K562 (cell line): ENCODE measurements at regions not wholly inside any gene's neighbourhood (a gene's known extent, or its start where the extent isn't known, plus 50 kb on each side); places are given as distances from the start of the nearest gene placed in this dataset.

Experiments
- BCOR ChIP-seq: fragments of 450-650 bp; IDR thresholded peaks from 2 replicates; pipeline ENCODE4 v1.6.1; 2016
- CBX3 ChIP-seq, 2 experiments: IDR thresholded peaks; 1 replicate in 1 of 2; 2 replicates in 1 of 2; pipeline ENCODE4 v1.6.1; 2012; ENCODE audit warnings: inconsistent platforms in 2 of 2, low read length in 2 of 2, borderline replicate concordance in 1 of 2, control low read depth in 1 of 2
- CBX8 ChIP-seq: fragments of 200-600 bp; sonication (generic); IDR thresholded peaks from 2 replicates; pipeline ENCODE4 v1.6.1; 2012; ENCODE audit warnings: borderline replicate concordance, mixed run types, low read depth, mild to moderate bottlenecking, moderate library complexity, mixed read lengths, low read length, control low read depth, inconsistent platforms; ENCODE audit not compliant: poor library complexity, severe bottlenecking; ENCODE audit errors: extremely low read depth
- CSDE1 ChIP-seq, 2 experiments: fragments of 450-650 bp; IDR thresholded peaks; 2 replicates each; pipeline ENCODE4 v1.6.1; 2016; ENCODE audit warnings: mild to moderate bottlenecking in 1 of 2
- EHMT2 ChIP-seq: fragments of 450-650 bp; IDR thresholded peaks from 2 replicates; pipeline ENCODE4 v1.6.1; 2018; ENCODE audit warnings: antibody characterized with exemption
- FOXA3 ChIP-seq, 2 experiments: fragments of 450-650 bp in 1 of 2; sonication (generic) in 1 of 2; formaldehyde crosslinking; IDR thresholded peaks in 1 of 2; conservative IDR thresholded peaks in 1 of 2; 2 replicates each; pipeline versions ENCODE4 v1.4.0 to v1.8.0; 2020 to 2022; ENCODE audit warnings: mild to moderate bottlenecking in 2 of 2, missing genetic modification reagents in 1 of 2
- HDAC2 ChIP-seq: fragments of 450-650 bp; IDR thresholded peaks from 2 replicates; pipeline ENCODE4 v1.6.1; 2016; ENCODE audit warnings: mild to moderate bottlenecking
- JUNB ChIP-seq: fragments of 450-650 bp; formaldehyde crosslinking; conservative IDR thresholded peaks from 2 replicates; pipeline ENCODE4 v1.4.0; 2020; ENCODE audit warnings: mild to moderate bottlenecking
- KDM4B ChIP-seq, 2 experiments: fragments of 450-650 bp in 1 of 2; sonication (generic) in 1 of 2; IDR thresholded peaks; 2 replicates each; pipeline ENCODE4 v1.6.1; 2016 to 2017; ENCODE audit warnings: borderline replicate concordance in 2 of 2, antibody characterized with exemption in 1 of 2, low read depth in 1 of 2, mild to moderate bottlenecking in 1 of 2
- NFIC ChIP-seq: fragments of 450-650 bp; IDR thresholded peaks from 2 replicates; pipeline ENCODE4 v1.6.1; 2017; ENCODE audit warnings: mild to moderate bottlenecking, inconsistent platforms
- SNRNP70 ChIP-seq: fragments of 200-400 bp; formaldehyde crosslinking; optimal IDR thresholded peaks from 2 replicates; pipeline ENCODE3; 2017; ENCODE audit warnings: low read depth, low read length
- STAT5B ChIP-seq: fragments of 250-450 bp; sonication (Bioruptor Pico); IDR thresholded peaks from 2 replicates; pipeline ENCODE4 v1.8.0; 2021; ENCODE audit warnings: mild to moderate bottlenecking, inconsistent platforms
- TEAD4 ChIP-seq, 2 experiments: sonication (generic) in 1 of 2; formaldehyde crosslinking in 1 of 2; IDR thresholded peaks; 2 replicates each; pipeline versions ENCODE4 v1.6.1 to v1.8.0; 2012 to 2022; ENCODE audit warnings: borderline replicate concordance in 1 of 2, inconsistent platforms in 1 of 2, low read length in 1 of 2, mild to moderate bottlenecking in 1 of 2, missing genetic modification reagents in 1 of 2
- ZNF175 ChIP-seq: fragments of 200-800 bp; sonication (Bioruptor generic); IDR thresholded peaks from 2 replicates; pipeline ENCODE4 v1.6.1; 2016; ENCODE audit warnings: low read depth, mild to moderate bottlenecking, missing genetic modification characterization, missing compliant biosample characterization
- ZNF217 ChIP-seq: sonication (generic); formaldehyde crosslinking; IDR thresholded peaks from 2 replicates; pipeline ENCODE4 v1.8.0; 2022; ENCODE audit warnings: mild to moderate bottlenecking, missing genetic modification reagents
- ZNF24 ChIP-seq: fragments of 450-650 bp; IDR thresholded peaks from 2 replicates; pipeline ENCODE4 v1.6.1; 2016
- ZNF431 ChIP-seq: sonication (generic); formaldehyde crosslinking; IDR thresholded peaks from 2 replicates; pipeline ENCODE4 v1.8.0; 2022; ENCODE audit warnings: mild to moderate bottlenecking, missing genetic modification reagents
- ZNF79 ChIP-seq: fragments of 250-450 bp; sonication (Bioruptor Pico); IDR thresholded peaks from 2 replicates; pipeline ENCODE4 v1.4.0; 2020; ENCODE audit warnings: low read depth, mild to moderate bottlenecking, moderate library complexity
- TF ChIP-seq, protein P1 (sequence below): IDR thresholded peaks from 3 replicates; pipeline ENCODE4 v1.6.1; 2011; ENCODE audit warnings: borderline replicate concordance, mild to moderate bottlenecking, moderate library complexity; ENCODE audit not compliant: insufficient read length; ENCODE audit errors: extremely low read depth
- TF ChIP-seq, protein P2 (sequence below): fragments of 450-650 bp; IDR thresholded peaks from 2 replicates; pipeline ENCODE4 v1.6.1; 2018; ENCODE audit warnings: mild to moderate bottlenecking, low read depth; ENCODE audit not compliant: partially characterized antibody
- TF ChIP-seq, protein P3 (sequence below): fragments of 450-650 bp; IDR thresholded peaks from 2 replicates; pipeline ENCODE4 v1.6.1; 2017; ENCODE audit warnings: antibody characterized with exemption, mild to moderate bottlenecking

DNA sequence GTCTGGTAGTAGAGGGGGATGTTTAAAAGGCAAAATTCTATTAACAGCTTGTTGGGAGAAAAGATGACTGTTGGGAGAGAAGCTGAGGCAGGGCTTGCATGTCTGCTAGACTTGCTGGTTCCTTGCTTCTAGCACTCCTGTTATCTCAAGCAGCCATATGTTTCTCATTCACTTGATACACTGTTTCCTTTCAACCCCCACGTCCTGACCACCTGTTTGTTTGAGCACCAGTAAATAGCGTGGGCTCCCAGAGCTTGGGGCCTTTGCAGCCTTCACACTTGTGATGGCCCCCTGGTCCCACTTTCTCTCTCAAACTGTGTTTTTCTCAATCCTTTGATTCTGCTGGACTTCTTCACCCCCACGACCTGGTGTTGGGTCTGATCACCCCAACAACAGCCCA, 111.7 kb upstream of the TMEM161B start (continued):
- TF ChIP-seq, protein P1, sequence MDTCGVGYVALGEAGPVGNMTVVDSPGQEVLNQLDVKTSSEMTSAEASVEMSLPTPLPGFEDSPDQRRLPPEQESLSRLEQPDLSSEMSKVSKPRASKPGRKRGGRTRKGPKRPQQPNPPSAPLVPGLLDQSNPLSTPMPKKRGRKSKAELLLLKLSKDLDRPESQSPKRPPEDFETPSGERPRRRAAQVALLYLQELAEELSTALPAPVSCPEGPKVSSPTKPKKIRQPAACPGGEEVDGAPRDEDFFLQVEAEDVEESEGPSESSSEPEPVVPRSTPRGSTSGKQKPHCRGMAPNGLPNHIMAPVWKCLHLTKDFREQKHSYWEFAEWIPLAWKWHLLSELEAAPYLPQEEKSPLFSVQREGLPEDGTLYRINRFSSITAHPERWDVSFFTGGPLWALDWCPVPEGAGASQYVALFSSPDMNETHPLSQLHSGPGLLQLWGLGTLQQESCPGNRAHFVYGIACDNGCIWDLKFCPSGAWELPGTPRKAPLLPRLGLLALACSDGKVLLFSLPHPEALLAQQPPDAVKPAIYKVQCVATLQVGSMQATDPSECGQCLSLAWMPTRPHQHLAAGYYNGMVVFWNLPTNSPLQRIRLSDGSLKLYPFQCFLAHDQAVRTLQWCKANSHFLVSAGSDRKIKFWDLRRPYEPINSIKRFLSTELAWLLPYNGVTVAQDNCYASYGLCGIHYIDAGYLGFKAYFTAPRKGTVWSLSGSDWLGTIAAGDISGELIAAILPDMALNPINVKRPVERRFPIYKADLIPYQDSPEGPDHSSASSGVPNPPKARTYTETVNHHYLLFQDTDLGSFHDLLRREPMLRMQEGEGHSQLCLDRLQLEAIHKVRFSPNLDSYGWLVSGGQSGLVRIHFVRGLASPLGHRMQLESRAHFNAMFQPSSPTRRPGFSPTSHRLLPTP, result no peak
- TF ChIP-seq BCOR (no peak), CBX3 (IDR thresholded peaks at IDR 0.05; ENCODE audit: borderline replicate concordance in 1 of 2, low read length in 2 of 2) (peak in 1 of 2 experiments; percentile 20; a peak in 1 of 3 replicates), ZNF175 (CRISPR knock-in tag) (no peak), SNRNP70 (no peak), KDM4B (IDR thresholded peaks at IDR 0.05; ENCODE audit: borderline replicate concordance in 2 of 2, low read depth in 1 of 2) (no peak), TEAD4 (IDR thresholded peaks at IDR 0.05; ENCODE audit: low read length) (peak; percentile 68), TEAD4 (CRISPR knock-in tag; IDR thresholded peaks at IDR 0.05; ENCODE audit: borderline replicate concordance) (no peak), FOXA3 (CRISPR knock-in tag; conservative IDR thresholded peaks at IDR 0.05 in 1 of 2, IDR thresholded peaks at IDR 0.05 in 1 of 2) (peak in 1 of 2 experiments; percentile 35; a peak in 1 of 4 replicates), STAT5B (no peak), ZNF217 (CRISPR knock-in tag) (no peak), ZNF24 (no peak), EHMT2 (no peak), CSDE1 (IDR thresholded peaks at IDR 0.05) (no peak), NFIC (0 out of 2 replicates have a peak, but pooled peaks have one; percentile 9), CBX8 (no peak), ZNF431 (CRISPR knock-in tag) (no peak), ZNF79 (CRISPR knock-in tag) (no peak), HDAC2 (no peak), JUNB (CRISPR knock-in tag) (no peak)
- TF ChIP-seq, protein P2, sequence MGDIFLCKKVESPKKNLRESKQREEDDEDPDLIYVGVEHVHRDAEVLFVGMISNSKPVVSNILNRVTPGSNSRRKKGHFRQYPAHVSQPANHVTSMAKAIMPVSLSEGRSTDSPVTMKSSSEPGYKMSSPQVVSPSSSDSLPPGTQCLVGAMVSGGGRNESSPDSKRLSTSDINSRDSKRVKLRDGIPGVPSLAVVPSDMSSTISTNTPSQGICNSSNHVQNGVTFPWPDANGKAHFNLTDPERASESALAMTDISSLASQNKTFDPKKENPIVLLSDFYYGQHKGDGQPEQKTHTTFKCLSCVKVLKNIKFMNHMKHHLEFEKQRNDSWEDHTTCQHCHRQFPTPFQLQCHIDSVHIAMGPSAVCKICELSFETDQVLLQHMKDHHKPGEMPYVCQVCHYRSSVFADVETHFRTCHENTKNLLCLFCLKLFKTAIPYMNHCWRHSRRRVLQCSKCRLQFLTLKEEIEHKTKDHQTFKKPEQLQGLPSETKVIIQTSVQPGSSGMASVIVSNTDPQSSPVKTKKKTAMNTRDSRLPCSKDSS, result no peak
- TF ChIP-seq, protein P3, sequence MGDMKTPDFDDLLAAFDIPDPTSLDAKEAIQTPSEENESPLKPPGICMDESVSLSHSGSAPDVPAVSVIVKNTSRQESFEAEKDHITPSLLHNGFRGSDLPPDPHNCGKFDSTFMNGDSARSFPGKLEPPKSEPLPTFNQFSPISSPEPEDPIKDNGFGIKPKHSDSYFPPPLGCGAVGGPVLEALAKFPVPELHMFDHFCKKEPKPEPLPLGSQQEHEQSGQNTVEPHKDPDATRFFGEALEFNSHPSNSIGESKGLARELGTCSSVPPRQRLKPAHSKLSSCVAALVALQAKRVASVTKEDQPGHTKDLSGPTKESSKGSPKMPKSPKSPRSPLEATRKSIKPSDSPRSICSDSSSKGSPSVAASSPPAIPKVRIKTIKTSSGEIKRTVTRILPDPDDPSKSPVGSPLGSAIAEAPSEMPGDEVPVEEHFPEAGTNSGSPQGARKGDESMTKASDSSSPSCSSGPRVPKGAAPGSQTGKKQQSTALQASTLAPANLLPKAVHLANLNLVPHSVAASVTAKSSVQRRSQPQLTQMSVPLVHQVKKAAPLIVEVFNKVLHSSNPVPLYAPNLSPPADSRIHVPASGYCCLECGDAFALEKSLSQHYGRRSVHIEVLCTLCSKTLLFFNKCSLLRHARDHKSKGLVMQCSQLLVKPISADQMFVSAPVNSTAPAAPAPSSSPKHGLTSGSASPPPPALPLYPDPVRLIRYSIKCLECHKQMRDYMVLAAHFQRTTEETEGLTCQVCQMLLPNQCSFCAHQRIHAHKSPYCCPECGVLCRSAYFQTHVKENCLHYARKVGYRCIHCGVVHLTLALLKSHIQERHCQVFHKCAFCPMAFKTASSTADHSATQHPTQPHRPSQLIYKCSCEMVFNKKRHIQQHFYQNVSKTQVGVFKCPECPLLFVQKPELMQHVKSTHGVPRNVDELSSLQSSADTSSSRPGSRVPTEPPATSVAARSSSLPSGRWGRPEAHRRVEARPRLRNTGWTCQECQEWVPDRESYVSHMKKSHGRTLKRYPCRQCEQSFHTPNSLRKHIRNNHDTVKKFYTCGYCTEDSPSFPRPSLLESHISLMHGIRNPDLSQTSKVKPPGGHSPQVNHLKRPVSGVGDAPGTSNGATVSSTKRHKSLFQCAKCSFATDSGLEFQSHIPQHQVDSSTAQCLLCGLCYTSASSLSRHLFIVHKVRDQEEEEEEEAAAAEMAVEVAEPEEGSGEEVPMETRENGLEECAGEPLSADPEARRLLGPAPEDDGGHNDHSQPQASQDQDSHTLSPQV, result no peak
